PFSK-1 (cell line): ENCODE measurements at regions not wholly inside any gene's neighbourhood (a gene's known extent, or its start where the extent isn't known, plus 50 kb on each side); places are given as distances from the start of the nearest gene placed in this dataset.

ENCODE experiments used
- FOXP2 ChIP-seq: optimal IDR thresholded peaks from 2 replicates; pipeline ENCODE3; 2011; ENCODE audit warnings: borderline replicate concordance, control low read depth, inconsistent platforms; ENCODE audit not compliant: insufficient read depth; ENCODE audit errors: extremely low read length, extremely low read depth
- POLR2AphosphoS5 ChIP-seq: IDR thresholded peaks from 2 replicates; pipeline ENCODE4 v1.6.1; 2012; ENCODE audit warnings: low read depth, mild to moderate bottlenecking, control low read depth, low read length, moderate library complexity
- REST ChIP-seq, 2 experiments: IDR thresholded peaks; 2 replicates each; pipeline versions ENCODE4 v1.6.1 to v1.8.0; 2011 to 2012; ENCODE audit warnings: low read depth in 2 of 2, low read length in 2 of 2, control low read depth in 1 of 2, inconsistent platforms in 1 of 2, mild to moderate bottlenecking in 1 of 2, moderate library complexity in 1 of 2; ENCODE audit not compliant: insufficient read depth in 1 of 2
- SIN3A ChIP-seq: IDR thresholded peaks from 2 replicates; pipeline ENCODE4 v1.6.1; 2012; ENCODE audit warnings: mild to moderate bottlenecking, low read length, moderate library complexity, borderline replicate concordance; ENCODE audit not compliant: insufficient read depth
- TAF1 ChIP-seq: IDR thresholded peaks from 2 replicates; pipeline ENCODE4 v1.6.1; 2012; ENCODE audit warnings: low read length, control low read depth, borderline replicate concordance; ENCODE audit not compliant: insufficient read depth

- TF ChIP-seq POLR2AphosphoS5 (no peak), SIN3A (no peak), REST (IDR thresholded peaks at IDR 0.05; ENCODE audit: insufficient read depth in 1 of 2, low read depth in 2 of 2, low read length in 2 of 2) (no peak), TAF1 (no peak), FOXP2 (no peak)
Measured at GRCh38 chr2:234808907-234809306, 142.9 kb upstream of the SH3BP4 start.
